KBM-7 (cell line): ENCODE measurements at regions not wholly inside any gene's neighbourhood (a gene's known extent, or its start where the extent isn't known, plus 50 kb on each side); places are given as distances from the start of the nearest gene placed in this dataset.

Source experiments
- DNase-seq: peaks from one replicate; pipeline ENCODE4 v3.0.0-alpha.2; 2015
- in situ Hi-C: fragments of 300-500 bp; cut with MboI; formaldehyde crosslinking; loops from 2 replicates; pipeline ENCODE4 v1.14.3; 2020; ENCODE audit warnings: low sequenced_read_pairs, low pct_unique_long_range_greater_than_20kb, mixed read lengths

GRCh38 chr21:34192646-34193285 lies 119.4 kb downstream of the MRPS6 start:
- DNase-seq, result no peak
- in situ Hi-C loops, result no loop called here

GRCh38 chr21:34195335-34195734 lies 122.0 kb downstream of the MRPS6 start:
- no peak for DNase-seq
- in situ Hi-C loops, result no loop called here

- DNase-seq, result no peak
- in situ Hi-C loops, result no loop called here
Measured at GRCh38 chr21:34196996-34197395, 123.6 kb downstream of the MRPS6 start.

GRCh38 chr21:34197561-34197960 lies 124.2 kb downstream of the MRPS6 start:
- DNase-seq, result no peak
- in situ Hi-C loops, result no loop called here

GRCh38 chr21:34198231-34199120 lies 125.1 kb downstream of the MRPS6 start:
- DNase-seq, result peak; percentile 32
- in situ Hi-C loops, result no loop called here

- in situ Hi-C loops, result no loop called here
- no peak for DNase-seq
Measured at GRCh38 chr21:34199121-34199910, 125.9 kb downstream of the MRPS6 start.

GRCh38 chr21:34200288-34200905 lies 127.0 kb downstream of the MRPS6 start:
- peak; percentile 77 for DNase-seq
- in situ Hi-C loops, result no loop called here

- in situ Hi-C loops, result no loop called here
- DNase-seq, result peak; percentile 55
Measured at GRCh38 chr21:34201001-34201400, 127.6 kb downstream of the MRPS6 start.

GRCh38 chr21:34201481-34201858 lies 128.1 kb downstream of the MRPS6 start:
- DNase-seq, result no peak
- in situ Hi-C loops, result no loop called here

- DNase-seq, result no peak
- in situ Hi-C loops, result no loop called here
Measured at GRCh38 chr21:34202553-34203372, 129.4 kb downstream of the MRPS6 start.

GRCh38 chr21:34203851-34204420 lies 130.6 kb downstream of the MRPS6 start:
- no peak for DNase-seq
- in situ Hi-C loops, result no loop called here

- DNase-seq, result no peak
- in situ Hi-C loops, result no loop called here
Measured at GRCh38 chr21:34204481-34205439, 131.4 kb downstream of the MRPS6 start.

- in situ Hi-C loops, result no loop called here
- DNase-seq, result no peak
Measured at GRCh38 chr21:34205811-34206571, 132.6 kb downstream of the MRPS6 start.

- DNase-seq, result no peak
- in situ Hi-C loops, result no loop called here
Measured at GRCh38 chr21:34213959-34214358, 140.6 kb downstream of the MRPS6 start.

- in situ Hi-C loops, result no loop called here
- no peak for DNase-seq
Measured at GRCh38 chr21:34215501-34215900, 142.1 kb downstream of the MRPS6 start.

- in situ Hi-C loops, result no loop called here
- DNase-seq, result no peak
Measured at GRCh38 chr21:34215911-34216717, 142.7 kb downstream of the MRPS6 start.
